GM03348 (cell line): ENCODE measurements at regions not wholly inside any gene's neighbourhood (a gene's known extent, or its start where the extent isn't known, plus 50 kb on each side); places are given as distances from the start of the nearest gene placed in this dataset.

Experiments used
- DNase-seq: peaks from one replicate; pipeline ENCODE4 v3.0.0; 2012; ENCODE audit warnings: low spot score

- DNase-seq: no peak
These were observed 206.4 kb upstream of the IL12B start for GRCh38 chr5:159536646-159537045.

GRCh38 chr5:159539678-159540077 is 209.4 kb upstream of the IL12B start:
- no peak for DNase-seq

- DNase-seq: no peak
These were observed 213.0 kb upstream of the IL12B start for GRCh38 chr5:159543326-159543725.

- DNase-seq: no peak
These were observed 214.9 kb upstream of the IL12B start for GRCh38 chr5:159545156-159545555.

- DNase-seq: no peak
These were observed 217.3 kb upstream of the IL12B start for GRCh38 chr5:159547466-159548195.

- DNase-seq: no peak
These were observed 218.2 kb upstream of the IL12B start for GRCh38 chr5:159548517-159548916.

- no peak for DNase-seq
These were observed 218.8 kb upstream of the IL12B start for GRCh38 chr5:159549046-159549445.

- no peak for DNase-seq
These were observed 220.7 kb upstream of the IL12B start for GRCh38 chr5:159550951-159551350.

- peak; percentile 37 for DNase-seq
These were observed 222.5 kb upstream of the IL12B start for GRCh38 chr5:159552751-159553150.

GRCh38 chr5:159553792-159554191 is 223.5 kb upstream of the IL12B start:
- DNase-seq: no peak

- no peak for DNase-seq
These were observed 224.8 kb upstream of the IL12B start for GRCh38 chr5:159555084-159555483.

- DNase-seq: no peak
These were observed 229.1 kb upstream of the IL12B start for GRCh38 chr5:159559337-159559736.

- no peak for DNase-seq
These were observed 229.8 kb upstream of the IL12B start for GRCh38 chr5:159560088-159560487.

GRCh38 chr5:159564031-159564430 is 233.7 kb upstream of the IL12B start:
- DNase-seq: no peak

- DNase-seq: no peak
These were observed 236.5 kb upstream of the IL12B start for GRCh38 chr5:159566832-159567231.

GRCh38 chr5:159567461-159567860 is 237.2 kb upstream of the IL12B start:
- no peak for DNase-seq

GRCh38 chr5:159571501-159572244 is 241.4 kb upstream of the IL12B start:
- no peak for DNase-seq

- no peak for DNase-seq
These were observed 246.6 kb upstream of the IL12B start for GRCh38 chr5:159576902-159577301.

GRCh38 chr5:159581502-159582249 is 251.4 kb upstream of the IL12B start:
- DNase-seq: peak; percentile 66

GRCh38 chr5:159582756-159583541 is 252.7 kb upstream of the IL12B start:
- no peak for DNase-seq

- DNase-seq: no peak
These were observed 256.6 kb upstream of the IL12B start for GRCh38 chr5:159586921-159587320.

- DNase-seq: no peak
These were observed 258.7 kb upstream of the IL12B start for GRCh38 chr5:159588941-159589340.
